ENCODE measurements at regions not wholly inside any gene's neighbourhood (a gene's known extent, or its start where the extent isn't known, plus 50 kb on each side); places are given as distances from the start of the nearest gene placed in this dataset.
"Not testable (repeated sequence)": the region's sequence is repeated elsewhere in the genome, so short reads cannot be mapped to it uniquely, and the experiment has no call there.

- DNase-seq = no peak
Measured at GRCh38 chr9:7536310-7536939, 263.2 kb downstream of the DMAC1 start.

- no peak for DNase-seq
Measured at GRCh38 chr9:7534211-7534935, 265.2 kb downstream of the DMAC1 start.

- no peak for DNase-seq
Measured at GRCh38 chr9:7533376-7534090, 266.0 kb downstream of the DMAC1 start.

GRCh38 chr9:7523426-7524043 lies 276.0 kb downstream of the DMAC1 start:
- DNase-seq = no peak

GRCh38 chr9:7520396-7520795 lies 279.2 kb downstream of the DMAC1 start:
- no peak for DNase-seq

GRCh38 chr9:7516376-7516775 lies 283.2 kb downstream of the DMAC1 start:
- no peak for DNase-seq

GRCh38 chr9:7510199-7510598 lies 289.4 kb downstream of the DMAC1 start:
- no peak for DNase-seq

GRCh38 chr9:7509576-7510145 lies 289.9 kb downstream of the DMAC1 start:
- DNase-seq = no peak

GRCh38 chr9:7508516-7508915 lies 291.1 kb downstream of the DMAC1 start:
- DNase-seq = no peak

GRCh38 chr9:7507566-7508270 lies 291.9 kb downstream of the DMAC1 start:
- DNase-seq = no peak

- DNase-seq = no peak
Measured at GRCh38 chr9:7507026-7507425, 292.6 kb downstream of the DMAC1 start.

- no peak for DNase-seq
Measured at GRCh38 chr9:7500521-7500920, 299.1 kb downstream of the DMAC1 start.

GRCh38 chr9:7491641-7492040 lies 307.9 kb downstream of the DMAC1 start:
- no peak for DNase-seq

- DNase-seq = no peak
Measured at GRCh38 chr9:7490317-7491108, 309.1 kb downstream of the DMAC1 start.

GRCh38 chr9:7489036-7489435 lies 310.5 kb downstream of the DMAC1 start:
- no peak for DNase-seq

- not testable (repeated sequence) for DNase-seq
Measured at GRCh38 chr9:7484014-7484413, 315.6 kb downstream of the DMAC1 start.

GRCh38 chr9:7481570-7481969 lies 318.0 kb downstream of the DMAC1 start:
- no peak for DNase-seq

- no peak for DNase-seq
Measured at GRCh38 chr9:7479300-7479699, 320.3 kb downstream of the DMAC1 start.

- no peak for DNase-seq
Measured at GRCh38 chr9:7478646-7479045, 320.9 kb downstream of the DMAC1 start.

- no peak for DNase-seq
Measured at GRCh38 chr9:7467186-7467585, 332.4 kb downstream of the DMAC1 start.

- DNase-seq = no peak
Measured at GRCh38 chr9:7461791-7462190, 337.8 kb downstream of the DMAC1 start.
